H7 (cell line): ENCODE measurements at regions not wholly inside any gene's neighbourhood (a gene's known extent, or its start where the extent isn't known, plus 50 kb on each side); places are given as distances from the start of the nearest gene placed in this dataset.

Source experiments
- DNase-seq: peaks from one replicate; pipeline ENCODE4 v3.0.0; 2012
- H3K27me3 ChIP-seq: 2 replicates; pipeline ENCODE4 v1.6.0; 2011; ENCODE audit warnings: mild to moderate bottlenecking, low read length; ENCODE audit not compliant: control insufficient read depth, insufficient read depth
- H3K36me3 ChIP-seq: replicated peaks from 2 replicates; pipeline ENCODE4 v1.5.1; 2011; ENCODE audit warnings: low read length; ENCODE audit not compliant: control insufficient read depth, insufficient read depth
- H3K4me3 ChIP-seq: 2 replicates; pipeline ENCODE4 v1.5.1; 2011; ENCODE audit warnings: low read depth, mild to moderate bottlenecking, control low read depth, low read length, moderate library complexity; ENCODE audit not compliant: insufficient read depth

DNA sequence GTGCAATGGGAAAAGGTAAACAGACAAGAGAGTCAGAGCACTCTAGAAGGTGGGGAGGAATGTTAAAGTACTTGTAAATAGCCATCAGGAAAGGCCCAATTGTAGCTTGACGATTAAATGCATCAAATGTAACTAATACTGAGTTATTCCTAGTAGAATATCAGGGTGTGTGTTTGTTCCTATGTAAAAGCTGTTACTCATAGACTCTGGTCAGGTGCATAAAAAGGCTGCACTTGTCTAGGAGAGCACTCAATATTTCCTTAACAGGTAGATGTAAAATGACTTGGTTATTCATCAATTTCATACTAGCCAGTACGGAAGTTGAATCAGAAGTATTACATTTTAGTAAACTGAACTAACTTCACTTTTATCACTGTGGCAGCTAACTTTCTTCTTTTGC is 179.7 kb upstream of the AGR3 start:
- Histone ChIP-seq H3K36me3 (no peaks in the 10 kb centered on the region), H3K4me3 (no peak overlapping the region), H3K27me3 (no peaks in the 10 kb centered on the region)
- DNase-seq, result no peak

DNA sequence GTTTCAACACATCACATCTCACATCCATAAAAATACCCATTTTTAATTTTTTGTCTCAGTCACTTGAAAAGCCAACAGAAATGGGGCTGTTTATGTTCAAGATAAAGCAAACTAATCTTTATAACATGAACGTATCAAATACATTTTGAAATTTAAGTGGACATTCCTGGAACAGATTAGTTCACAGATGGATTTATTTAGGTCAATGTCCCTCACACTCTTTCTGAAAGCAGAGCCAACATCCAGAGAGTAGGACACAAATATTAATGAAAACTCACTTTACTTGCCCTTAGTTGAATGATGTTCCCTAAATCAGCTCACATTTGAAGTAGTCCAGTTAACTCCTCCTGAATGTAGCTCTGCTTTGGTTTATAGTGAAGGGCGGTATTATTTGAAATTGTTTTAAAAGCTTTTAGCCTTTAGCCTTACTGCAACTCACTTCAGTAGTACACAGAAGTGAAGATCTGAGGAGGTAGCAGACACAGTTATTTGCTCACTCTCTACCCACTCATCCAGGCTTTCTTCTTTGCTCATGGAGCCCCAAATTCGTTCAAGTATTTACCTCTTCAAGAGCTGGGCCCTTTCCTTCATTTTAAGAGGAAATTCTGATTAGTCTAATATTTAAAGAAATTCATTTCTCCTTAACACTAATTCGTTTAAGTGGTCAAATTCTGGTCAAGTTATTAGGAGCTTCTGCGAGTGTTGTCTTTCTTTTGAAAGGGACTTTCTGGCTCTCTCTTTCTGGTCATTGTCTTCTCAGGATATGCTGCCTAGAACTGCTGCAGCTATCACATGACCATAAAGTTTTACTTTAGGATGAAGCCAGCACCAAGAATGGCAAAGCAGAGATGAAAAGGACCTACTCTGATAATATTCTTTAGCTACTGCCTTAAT is 180.6 kb upstream of the AGR3 start:
- no peak for DNase-seq
- Histone ChIP-seq H3K36me3 (no peaks in the 10 kb centered on the region), H3K27me3 (no peaks in the 10 kb centered on the region), H3K4me3 (no peak overlapping the region)

DNA sequence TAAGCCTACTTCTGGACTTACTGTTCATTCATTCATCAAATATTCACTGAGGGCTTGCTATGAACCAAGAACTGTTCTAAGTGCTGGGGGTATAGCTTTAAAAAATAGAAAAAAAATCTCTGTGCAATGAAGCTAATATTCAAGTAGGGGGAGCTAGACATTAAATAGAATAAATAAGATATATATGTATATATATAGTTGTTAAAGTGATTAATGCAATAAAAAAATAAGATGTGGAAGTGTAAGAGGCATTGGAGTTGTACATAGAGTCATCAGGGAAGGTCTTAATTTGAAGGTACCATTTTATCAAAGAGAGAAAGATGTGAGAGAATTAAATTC is 181.2 kb upstream of the AGR3 start:
- DNase-seq, result no peak
- Histone ChIP-seq H3K4me3 (no peak overlapping the region), H3K36me3 (no peaks in the 10 kb centered on the region), H3K27me3 (no peaks in the 10 kb centered on the region)

DNA sequence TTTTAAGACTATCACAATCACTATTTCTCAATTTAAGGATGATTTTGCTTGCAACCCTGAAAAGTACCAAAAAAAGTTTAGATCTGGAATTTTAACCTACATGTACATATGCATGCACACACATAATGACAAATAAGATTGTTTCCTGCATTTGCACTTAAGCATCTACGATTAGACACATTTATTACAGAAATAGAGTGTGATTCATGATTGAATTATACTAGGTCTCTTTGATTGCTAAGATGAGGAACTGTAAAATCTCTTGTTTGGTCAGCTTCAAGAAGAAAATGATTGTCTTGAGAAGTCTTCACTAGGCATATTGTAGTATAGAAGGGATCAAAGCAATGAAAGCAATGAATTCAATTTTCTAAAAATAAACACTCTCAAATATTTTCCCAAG is 185.9 kb upstream of the AGR3 start:
- no peaks in the 10 kb centered on the region for H3K36me3 ChIP-seq
- no peak for DNase-seq
- no peaks in the 10 kb centered on the region for H3K27me3 ChIP-seq
- no peak overlapping the region for H3K4me3 ChIP-seq

DNA sequence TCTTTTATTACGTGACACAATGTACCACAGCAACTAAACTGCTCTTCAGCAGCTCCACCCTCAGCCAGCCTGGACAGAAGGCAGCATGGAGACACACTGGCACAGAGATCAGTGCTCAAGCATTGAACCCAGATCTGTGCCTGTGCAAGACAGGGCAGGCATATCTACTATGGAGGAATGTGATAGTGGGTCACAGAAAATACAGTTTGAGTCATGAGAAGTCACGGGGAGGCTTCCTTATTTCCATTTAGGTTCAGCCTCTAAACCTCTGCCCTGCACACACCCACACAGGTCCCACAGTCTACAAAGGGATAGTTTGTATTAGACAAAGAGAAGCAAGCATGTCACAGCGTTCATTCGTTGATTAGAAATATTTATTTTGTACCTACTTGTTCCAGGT is 187.4 kb upstream of the AGR3 start:
- DNase-seq, result no peak
- Histone ChIP-seq H3K4me3 (no peak overlapping the region), H3K36me3 (no peaks in the 10 kb centered on the region), H3K27me3 (no peaks in the 10 kb centered on the region)

DNA sequence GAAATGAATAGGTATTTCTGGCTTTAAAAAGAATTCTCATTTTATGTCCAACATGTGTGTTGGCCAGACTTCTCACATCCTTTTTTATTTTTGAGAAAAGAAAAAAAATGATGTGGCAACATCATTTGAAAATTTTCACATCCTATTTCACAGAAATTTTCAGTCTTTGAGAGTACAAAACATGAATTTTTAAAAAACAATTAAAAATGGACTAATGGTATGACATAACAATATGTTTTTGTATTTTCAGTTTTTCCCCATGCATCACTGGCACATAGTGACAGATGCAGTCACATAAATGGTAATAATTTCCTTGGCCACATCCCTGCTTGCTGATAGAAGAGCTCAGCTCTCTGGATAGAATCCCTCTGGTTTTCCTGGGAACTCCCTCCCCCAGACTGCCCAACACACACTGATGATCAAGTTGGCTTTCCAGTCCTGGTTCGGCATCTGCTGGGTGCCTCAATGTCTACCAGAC is 188.5 kb upstream of the AGR3 start:
- Histone ChIP-seq H3K27me3 (no peaks in the 10 kb centered on the region), H3K4me3 (no peak overlapping the region), H3K36me3 (no peaks in the 10 kb centered on the region)
- no peak for DNase-seq

DNA sequence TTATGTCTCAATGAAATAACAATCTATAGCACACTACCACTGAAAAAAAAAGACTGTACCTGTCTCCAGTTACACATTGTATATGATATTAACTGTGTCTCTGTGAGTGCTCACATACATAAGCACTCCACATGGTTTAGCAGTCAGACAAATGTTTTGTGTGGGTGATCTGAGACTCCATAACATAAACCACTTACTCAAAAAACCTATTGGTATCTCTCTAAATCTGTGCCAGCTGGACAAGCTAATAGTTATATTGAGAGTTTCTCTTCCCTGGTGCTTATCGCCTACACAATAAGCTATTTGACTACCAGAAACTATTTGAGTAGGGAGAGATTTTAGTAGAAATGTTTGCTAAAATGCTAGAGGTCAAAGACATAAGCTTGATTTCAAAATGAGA is 190.1 kb upstream of the AGR3 start:
- Histone ChIP-seq H3K4me3 (no peak overlapping the region), H3K36me3 (no peaks in the 10 kb centered on the region), H3K27me3 (no peaks in the 10 kb centered on the region)
- no peak for DNase-seq

DNA sequence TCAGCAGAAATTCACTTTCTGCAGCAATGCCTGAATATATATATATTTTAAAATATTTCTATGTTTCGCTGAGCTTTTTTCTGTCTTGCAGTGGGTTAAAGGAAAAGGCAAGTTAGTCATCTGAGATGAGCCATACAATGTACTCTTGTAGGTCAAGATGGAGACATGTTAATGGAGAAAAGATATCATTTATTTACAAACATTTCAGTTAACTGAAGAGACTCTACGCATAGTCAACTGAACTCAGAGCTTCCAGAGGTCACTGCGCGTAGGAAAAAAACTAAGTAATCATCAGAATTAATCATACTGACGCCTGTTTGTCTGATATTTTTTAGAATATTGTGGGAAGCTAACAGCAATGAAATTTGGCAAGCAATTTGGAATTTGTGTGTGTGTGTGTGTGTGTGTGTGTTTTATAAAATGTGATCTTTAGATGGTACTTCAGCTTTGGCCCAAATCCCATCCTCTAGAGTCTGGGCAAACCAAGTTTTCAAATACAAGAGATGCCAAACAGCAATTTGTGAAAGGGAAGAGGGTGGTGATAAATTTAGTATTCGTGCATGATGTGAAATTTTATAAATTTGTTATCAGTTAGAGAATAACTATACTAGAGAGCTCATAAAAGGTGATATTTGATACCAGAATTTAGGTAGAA is 193.9 kb upstream of the AGR3 start:
- no peak for DNase-seq
- Histone ChIP-seq H3K27me3 (no peaks in the 10 kb centered on the region), H3K4me3 (no peak overlapping the region), H3K36me3 (no peaks in the 10 kb centered on the region)

DNA sequence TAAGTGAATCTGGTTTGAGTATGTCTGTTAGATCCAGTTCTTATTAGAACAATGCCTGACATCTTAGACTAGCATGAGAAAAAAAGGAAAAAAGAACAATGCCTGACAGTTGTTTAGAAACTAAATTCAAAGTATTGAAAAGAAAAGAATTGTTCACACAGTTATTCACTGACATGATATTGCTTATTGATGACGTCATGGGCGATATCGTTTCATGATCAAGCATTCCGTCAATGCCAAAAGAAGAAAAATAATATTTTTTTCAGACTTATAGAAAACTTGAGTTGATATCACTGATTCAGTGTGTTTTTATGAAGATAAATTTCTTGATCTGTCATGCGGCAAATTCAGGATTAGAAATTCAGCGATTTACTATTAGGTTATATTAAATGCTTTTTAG is 196.5 kb upstream of the AGR3 start:
- H3K4me3 ChIP-seq, result no peak overlapping the region
- H3K36me3 ChIP-seq, result no peaks in the 10 kb centered on the region
- no peaks in the 10 kb centered on the region for H3K27me3 ChIP-seq
- no peak for DNase-seq

DNA sequence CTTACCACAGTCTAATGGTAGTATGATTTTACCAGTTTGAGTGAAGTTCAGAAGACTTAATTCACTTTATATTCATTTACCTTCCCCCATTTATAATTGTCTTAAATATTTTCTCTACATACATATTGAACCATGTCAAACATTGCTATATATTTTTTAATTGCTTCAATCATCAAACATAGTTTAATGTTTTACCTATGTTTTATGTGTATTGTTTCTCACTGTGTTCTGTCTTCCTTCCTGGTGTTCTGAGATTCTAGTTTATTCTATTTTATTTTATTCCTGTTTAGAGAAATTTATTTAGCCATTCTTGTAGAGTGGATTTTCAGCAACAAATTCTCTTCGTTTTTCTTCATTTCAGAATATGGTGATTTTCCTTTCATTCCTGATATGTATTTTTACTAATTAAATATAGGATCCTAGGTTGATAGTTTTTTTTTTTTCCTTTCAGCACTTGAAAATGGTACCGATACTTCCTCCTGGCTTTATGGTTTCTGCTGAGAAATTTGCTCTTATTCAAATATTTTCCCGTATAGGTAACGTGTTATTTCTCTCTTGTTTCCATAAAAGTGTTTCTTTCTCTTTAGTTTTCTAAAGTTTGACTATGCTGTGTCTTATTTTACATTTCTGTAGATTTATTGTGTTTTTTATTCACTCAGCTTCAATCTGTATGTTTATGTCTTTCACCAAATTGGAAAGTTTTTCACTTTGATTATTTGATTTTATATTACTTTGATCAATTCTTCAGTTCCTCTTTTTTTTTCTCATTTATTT is 201.8 kb upstream of the AGR3 start:
- no peak for DNase-seq
- Histone ChIP-seq H3K27me3 (no peaks in the 10 kb centered on the region), H3K4me3 (no peak overlapping the region), H3K36me3 (no peaks in the 10 kb centered on the region)

DNA sequence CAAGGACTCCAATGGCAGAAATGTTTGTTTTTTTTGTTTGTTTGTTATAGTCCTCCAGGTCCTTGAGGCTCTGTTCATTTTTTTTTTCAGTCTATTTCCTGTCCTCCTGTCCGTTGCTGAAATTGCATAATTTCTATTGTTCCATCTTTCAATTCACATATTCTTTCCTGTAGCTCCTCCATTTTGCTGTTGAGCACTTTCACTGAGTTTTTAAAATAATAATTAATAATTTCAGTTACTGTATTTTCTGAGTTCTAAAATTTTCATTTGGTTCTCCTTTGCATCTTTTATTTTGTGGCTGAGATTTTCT is 202.3 kb upstream of the AGR3 start:
- Histone ChIP-seq H3K27me3 (no peaks in the 10 kb centered on the region), H3K4me3 (no peak overlapping the region), H3K36me3 (no peaks in the 10 kb centered on the region)
- DNase-seq, result no peak

DNA sequence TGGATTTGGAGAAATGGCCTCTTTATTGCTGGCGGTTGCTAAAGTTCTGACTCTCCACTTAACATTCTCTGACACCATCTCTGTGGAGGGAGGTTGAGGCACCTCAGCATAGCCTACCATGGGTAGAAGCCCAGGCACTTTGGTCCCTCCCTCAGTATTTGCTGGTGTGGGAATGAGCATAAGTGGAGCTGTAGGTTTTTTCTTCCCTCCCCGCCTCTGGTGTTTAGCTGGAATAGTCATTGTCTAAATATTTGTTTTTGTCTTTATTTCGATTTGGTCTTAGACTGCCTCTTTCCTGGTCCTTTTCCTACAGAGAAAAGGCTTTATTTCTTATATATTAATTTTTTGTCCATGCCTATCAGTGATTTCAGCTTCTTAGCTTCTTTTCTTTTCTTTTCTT is 203.4 kb upstream of the AGR3 start:
- H3K36me3 ChIP-seq, result no peaks in the 10 kb centered on the region
- DNase-seq, result no peak
- H3K4me3 ChIP-seq, result no peak overlapping the region
- H3K27me3 ChIP-seq, result no peaks in the 10 kb centered on the region

DNA sequence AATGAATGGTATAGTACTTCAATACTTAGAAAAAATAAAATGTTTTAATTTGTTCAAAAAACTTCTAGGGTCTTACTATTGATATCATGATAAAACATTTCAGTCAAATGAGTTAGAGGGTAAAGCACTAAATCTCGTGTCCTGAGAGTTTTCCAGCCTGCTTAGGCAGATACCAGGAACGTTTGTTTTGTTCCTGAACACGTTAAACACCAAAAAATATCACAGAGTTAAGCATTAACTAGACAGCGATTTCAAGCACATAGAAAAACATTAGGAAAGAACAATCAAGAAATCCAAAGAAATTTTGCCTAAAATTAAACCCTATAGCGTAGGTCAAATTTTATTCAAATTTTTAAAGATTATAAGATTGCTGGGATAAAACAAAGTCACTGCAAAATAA is 204.6 kb upstream of the AGR3 start:
- H3K36me3 ChIP-seq, result no peaks in the 10 kb centered on the region
- DNase-seq, result no peak
- no peak overlapping the region for H3K4me3 ChIP-seq
- H3K27me3 ChIP-seq, result no peaks in the 10 kb centered on the region

DNA sequence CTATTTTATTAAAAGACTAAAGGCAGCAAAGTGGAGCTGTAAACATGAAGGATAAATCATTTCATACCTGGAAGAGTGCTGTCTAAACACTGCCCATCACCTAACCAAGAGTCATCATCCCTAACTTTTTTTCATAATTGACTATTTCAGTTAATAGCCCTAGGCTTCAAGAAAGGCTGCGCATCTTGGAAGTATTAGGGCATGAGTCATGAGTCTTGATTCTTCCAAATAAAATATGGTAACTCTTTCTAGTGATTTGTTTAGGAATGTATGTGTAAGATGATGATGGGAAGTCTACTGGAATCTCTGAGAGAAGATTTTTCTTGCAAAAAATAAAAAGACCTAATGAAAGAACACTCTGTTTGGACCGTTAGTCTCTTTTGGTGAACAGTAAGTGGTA is 207.7 kb upstream of the AHR start:
- H3K36me3 ChIP-seq, result no peaks in the 10 kb centered on the region
- H3K27me3 ChIP-seq, result no peaks in the 10 kb centered on the region
- no peak for DNase-seq
- no peak overlapping the region for H3K4me3 ChIP-seq

DNA sequence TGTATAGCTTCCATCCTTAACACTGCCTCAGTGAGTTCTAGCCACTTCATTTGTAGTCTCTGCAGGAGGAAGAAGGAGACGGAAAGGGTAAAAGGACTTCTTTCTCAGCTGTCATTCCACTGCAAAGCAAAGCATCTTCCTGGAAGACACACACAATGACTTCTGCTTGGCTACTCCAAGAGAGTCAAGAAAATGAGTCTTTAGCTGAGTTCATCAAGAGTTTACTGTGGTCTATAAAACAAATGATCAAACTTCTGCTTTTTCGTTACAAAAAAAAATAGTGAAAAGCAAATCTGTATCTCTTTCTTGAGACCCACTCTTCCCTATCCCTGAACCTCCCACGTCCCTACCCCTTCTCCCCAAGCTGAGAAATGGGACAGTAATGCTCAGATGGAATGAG is 205.0 kb upstream of the AHR start:
- no peaks in the 10 kb centered on the region for H3K27me3 ChIP-seq
- no peak overlapping the region for H3K4me3 ChIP-seq
- no peaks in the 10 kb centered on the region for H3K36me3 ChIP-seq
- no peak for DNase-seq
